PC-3 (cell line): ENCODE measurements at regions not wholly inside any gene's neighbourhood (a gene's known extent, or its start where the extent isn't known, plus 50 kb on each side); places are given as distances from the start of the nearest gene placed in this dataset.

ENCODE experiments used
- CTCF ChIP-seq: fragments of 300-600 bp; sonication (generic); conservative IDR thresholded peaks from 2 replicates; pipeline ENCODE4 v1.5.1; 2017; ENCODE audit warnings: antibody characterized with exemption, low read depth, mild to moderate bottlenecking, low read length
- EZH2 ChIP-seq: fragments of 300-600 bp; sonication (generic); IDR thresholded peaks from one replicate; pipeline ENCODE4 v1.6.1; 2017; ENCODE audit warnings: antibody characterized with exemption, mild to moderate bottlenecking, low read length; ENCODE audit not compliant: unreplicated experiment

GRCh38 chr4:4770610-4771009 lies 88.9 kb upstream of the MSX1 start:
- TF ChIP-seq EZH2 (no peak), CTCF (no peak)
